ENCODE measurements at regions not wholly inside any gene's neighbourhood (a gene's known extent, or its start where the extent isn't known, plus 50 kb on each side); places are given as distances from the start of the nearest gene placed in this dataset.

GRCh38 chr6:156450421-156450820 lies 326.8 kb upstream of the ARID1B start:
- TF ChIP-seq CTCF (IDR thresholded peaks at IDR 0.05) (no peak), EP300 (IDR thresholded peaks at IDR 0.05) (no peak), ZFP36 (IDR thresholded peaks at IDR 0.05; ENCODE audit: borderline replicate concordance, partially characterized antibody) (no peak), POLR2A (IDR thresholded peaks at IDR 0.05; ENCODE audit: low read length) (no peak), RFX5 (IDR thresholded peaks at IDR 0.05) (no peak), CHD4 (IDR thresholded peaks at IDR 0.05; ENCODE audit: borderline replicate concordance) (no peak), NPAS2 (CRISPR knock-in tag; IDR thresholded peaks at IDR 0.05; ENCODE audit: borderline replicate concordance) (no peak)

All from A549 (cell line).